AG20443 (cell line): ENCODE measurements at regions not wholly inside any gene's neighbourhood (a gene's known extent, or its start where the extent isn't known, plus 50 kb on each side); places are given as distances from the start of the nearest gene placed in this dataset.
"Not testable (repeated sequence)": the region's sequence is repeated elsewhere in the genome, so short reads cannot be mapped to it uniquely, and the experiment has no call there.

Experiments
- DNase-seq: peaks from one replicate; pipeline ENCODE4 v3.0.0; 2012; ENCODE audit warnings: low spot score, mixed read lengths

DNA sequence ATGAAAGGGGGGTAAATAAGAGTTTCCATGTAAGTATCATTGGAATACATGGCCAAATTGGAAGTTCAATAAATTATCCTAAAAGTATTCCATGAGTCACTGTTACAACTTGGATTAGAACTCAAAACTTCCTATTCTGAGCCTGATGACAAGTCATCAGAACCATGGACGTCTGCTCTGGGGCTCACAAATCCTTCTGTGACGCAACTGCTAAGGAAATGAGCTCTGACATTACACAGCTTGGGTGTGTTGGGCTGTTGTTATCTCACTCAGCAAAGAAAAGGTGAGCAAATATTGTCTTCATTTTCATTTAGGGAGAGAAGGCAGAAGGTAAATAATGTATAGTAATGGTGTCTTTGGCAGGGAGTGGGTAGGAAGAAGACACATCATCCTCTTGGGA, 214.8 kb upstream of the ADO start:
- DNase-seq = no peak

- no peak for DNase-seq
Observed at GRCh38 chr10:62590306-62590705, 214.2 kb upstream of the ADO start.

DNA sequence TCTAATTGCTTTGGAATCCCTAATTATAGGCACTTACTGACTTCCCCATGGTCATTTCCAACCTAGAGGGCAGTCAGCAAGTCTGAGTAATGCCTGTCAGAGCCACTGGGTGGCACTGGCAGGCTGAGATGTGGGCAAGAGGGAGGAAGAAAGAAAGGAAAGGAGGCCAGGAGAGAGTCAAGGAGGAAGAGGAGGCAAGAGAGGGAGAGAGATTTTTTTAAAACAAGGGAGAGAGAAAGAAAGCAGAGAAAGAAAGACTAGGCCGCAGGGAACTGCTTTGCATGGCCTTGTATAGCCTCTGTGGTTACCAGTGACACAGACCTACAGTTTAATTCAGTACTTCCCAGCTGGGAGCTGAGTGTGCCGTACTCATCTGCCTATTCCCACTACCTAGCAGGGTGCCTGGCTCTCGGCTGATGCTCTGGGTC, 210.4 kb upstream of the ADO start:
- DNase-seq = peak; percentile 73

GRCh38 chr10:62597226-62597625, 207.3 kb upstream of the ADO start:
- DNase-seq = no peak

DNA sequence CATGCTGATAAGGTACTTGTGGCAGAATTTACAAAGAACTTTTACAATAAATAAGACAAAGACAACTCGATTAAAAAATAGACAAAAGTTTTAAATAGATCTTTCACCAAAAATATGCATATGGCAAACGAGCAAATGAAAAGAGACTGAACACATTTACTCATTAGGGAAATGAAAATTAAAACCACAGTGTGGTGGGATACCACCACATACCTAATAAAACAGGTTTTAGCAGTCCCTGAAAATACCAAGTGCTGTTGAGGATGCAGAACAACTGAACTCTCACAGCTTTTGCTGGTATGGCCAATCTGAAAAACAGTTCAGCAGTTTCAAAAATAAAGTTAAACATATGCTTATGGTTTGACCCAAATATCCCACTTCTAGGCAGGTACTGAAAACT, 205.4 kb upstream of the ADO start:
- no peak for DNase-seq

DNA sequence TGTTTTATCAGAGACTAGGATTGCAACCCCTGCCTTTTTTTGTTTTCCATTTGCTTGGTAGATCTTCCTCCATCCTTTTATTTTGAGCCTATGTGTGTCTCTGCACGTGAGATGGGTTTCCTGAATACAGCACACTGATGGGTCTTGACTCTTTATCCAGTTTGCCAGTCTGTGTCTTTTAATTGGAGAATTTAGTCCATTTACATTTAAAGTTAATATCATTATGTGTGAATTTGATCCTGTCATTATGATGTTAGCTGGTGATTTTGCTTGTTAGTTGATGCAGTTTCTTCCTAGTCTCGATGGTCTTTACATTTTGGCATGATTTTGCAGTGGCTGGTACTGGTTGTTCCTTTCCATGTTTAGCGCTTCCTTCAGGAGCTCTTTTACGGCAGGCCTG, 198.0 kb upstream of the ADO start:
- not testable (repeated sequence) for DNase-seq

GRCh38 chr10:62608189-62608875, 196.2 kb upstream of the ADO start:
- not testable (repeated sequence) for DNase-seq

DNA sequence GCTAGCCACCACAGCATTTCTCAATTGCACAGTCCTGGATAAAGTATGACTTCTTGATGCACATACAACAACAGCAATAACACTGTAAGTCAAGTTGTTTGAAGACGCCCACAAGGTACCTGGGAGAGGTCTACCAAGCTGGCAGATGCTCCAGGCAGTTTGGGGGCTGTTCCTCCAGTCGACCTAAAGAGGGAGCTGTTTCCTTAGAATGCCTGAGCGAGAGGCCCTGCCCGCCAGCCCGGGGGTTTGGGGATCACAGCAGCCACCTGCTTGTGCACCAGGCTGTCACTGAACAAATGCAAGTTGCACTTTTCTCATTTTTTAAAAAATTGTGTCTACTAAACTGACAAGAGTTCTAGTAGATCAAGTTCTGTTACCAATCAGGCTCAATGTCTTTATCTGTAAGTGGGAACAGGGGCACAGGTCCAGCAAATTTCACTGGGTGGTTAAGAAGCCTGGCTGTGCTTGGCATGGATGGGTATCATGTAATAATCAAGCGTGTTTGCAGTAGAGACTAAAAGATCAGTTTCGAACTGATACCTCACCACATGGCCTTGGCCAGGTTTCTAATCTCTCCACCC, 193.8 kb upstream of the ADO start:
- DNase-seq = peak; percentile 81

- DNase-seq = no peak
Observed at GRCh38 chr10:62613424-62613823, 191.1 kb upstream of the ADO start.

DNA sequence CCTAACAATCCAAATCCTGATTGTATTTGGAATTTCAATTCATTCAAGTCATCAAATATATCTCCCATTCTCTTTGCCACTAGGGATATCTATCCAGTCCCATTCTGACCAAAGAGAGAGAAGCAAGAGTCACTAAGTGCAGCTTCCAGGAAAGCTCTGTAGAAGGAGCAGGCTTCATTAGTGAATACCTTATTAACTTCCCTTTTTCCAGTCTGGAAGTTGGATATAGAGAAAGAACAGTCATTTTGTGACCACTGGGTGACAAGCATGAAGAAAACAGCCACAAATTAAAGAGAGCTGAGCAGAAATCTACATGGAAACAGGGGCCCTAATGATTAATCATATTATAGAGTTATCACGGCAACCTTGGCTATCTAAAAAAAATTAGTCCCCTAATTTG, 190.7 kb upstream of the ADO start:
- no peak for DNase-seq

- peak; percentile 56 for DNase-seq
Observed at GRCh38 chr10:62614389-62615157, 189.9 kb upstream of the ADO start.

DNA sequence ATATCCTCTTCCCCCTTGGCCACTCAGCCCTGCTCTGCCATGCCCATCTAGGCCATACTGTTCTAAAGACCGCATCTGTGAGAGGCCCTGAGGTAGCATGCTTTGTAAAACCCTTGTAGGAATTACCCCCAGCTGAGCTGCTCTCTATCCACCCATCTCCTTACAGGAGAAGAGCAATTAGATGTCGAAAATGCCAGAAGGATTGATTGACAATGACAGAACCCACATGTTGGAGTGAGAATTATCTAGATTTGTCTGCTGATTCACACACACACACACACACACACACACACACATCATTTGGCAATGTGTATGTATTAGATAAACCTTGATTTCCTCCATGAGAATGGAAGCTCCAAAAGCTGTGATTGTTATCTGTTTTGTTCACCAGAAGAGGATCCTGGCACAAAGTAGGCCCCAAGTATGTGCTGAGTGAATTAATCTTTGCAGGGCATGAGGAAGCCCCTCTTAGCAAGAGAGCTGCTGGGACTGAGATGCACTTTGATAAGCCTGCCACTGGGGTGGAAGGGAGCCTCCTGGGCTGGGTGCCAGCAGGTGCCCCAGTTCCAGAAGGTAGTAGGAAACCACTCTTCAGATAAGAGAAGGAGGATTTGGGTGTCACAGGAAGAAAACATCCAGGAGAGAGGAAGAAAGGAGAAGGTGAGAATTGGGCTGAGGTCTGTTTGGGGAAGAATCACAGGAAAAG, 187.5 kb upstream of the ADO start:
- DNase-seq = no peak

DNA sequence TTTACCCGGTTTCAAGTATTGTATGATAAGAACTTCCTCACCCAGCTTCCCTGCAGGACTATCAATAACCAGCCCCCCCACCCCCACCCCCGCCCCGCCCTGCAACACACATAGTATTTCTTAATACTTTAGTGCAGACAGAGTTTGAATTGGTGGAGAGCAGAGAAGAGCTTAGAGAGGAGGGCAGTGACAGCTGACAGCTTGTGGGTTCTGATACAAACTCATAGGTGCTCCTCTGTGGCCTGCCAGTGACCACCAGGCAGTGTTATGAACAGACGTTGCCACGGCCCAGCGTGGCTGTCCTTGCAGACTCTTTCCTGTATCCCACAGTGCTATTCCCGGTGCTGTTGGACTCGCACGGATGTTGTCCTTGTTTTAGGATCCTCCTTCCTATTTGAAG, 186.9 kb upstream of the ADO start:
- no peak for DNase-seq

GRCh38 chr10:62618054-62618453, 186.5 kb upstream of the ADO start:
- no peak for DNase-seq

DNA sequence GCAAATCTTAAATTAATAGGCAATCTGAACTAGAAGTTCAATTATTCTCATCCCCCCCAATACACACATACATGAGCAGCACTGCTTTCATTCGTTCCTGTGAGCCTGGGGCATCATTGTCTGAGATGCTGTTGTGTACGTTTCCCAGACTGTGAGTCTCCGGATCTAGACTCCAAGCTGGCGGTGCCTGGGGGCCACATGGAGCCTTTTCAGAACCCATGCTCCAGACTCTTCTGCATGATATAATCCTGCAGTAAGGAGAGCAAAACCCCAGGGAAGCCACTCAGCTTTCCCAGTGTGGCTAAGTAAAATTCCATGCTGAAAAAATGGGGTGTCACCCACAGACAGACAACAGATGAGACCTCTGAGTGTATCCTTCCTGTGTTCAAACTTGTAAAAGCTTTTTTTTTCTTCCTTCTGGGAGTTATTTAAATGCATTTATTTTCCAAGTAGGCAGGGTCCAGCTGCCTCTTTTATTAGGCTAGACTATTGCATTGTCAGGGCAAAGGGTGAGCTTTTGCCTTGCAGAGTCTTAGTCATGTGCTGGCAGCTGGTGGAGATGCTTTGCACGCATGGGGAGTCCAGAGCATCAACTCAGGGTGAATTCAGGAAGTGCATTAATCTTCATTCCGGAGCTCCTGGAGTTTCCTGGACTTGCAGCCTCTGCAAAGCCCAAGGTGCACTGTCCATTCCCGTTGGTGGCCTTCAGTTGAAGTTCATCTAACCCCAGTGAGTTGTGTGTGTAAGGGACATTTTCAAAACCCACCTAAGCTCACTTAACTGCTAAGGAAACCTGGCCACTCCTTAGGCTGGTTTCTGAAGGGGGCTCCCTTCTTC, 185.7 kb upstream of the ADO start:
- peak; percentile 86 for DNase-seq

GRCh38 chr10:62619413-62619738, 185.1 kb upstream of the ADO start:
- no peak for DNase-seq

GRCh38 chr10:62620491-62620890, 184.0 kb upstream of the ADO start:
- DNase-seq = no peak

DNA sequence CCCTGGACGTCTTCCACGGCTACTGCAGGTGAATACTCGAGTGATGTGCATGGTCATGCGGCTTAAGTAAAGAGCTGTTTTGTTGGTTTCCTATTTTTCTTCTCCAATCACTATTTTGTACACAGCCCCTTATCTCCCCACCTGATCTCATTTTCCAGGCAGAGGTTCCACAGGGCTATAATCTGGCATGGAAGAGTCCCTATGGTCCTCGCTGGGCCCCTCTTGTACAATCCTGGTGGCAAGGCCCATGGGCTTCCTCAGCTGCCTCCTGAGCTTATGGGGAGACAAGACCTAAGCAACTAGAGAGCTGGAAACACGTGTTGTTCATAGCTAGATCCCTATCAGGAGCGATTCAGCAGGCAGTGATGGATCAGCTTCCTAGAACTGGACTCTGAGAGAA, 181.3 kb upstream of the ADO start:
- no peak for DNase-seq

GRCh38 chr10:62625484-62625883, 179.0 kb upstream of the ADO start:
- no peak for DNase-seq

GRCh38 chr10:62626079-62626478, 178.4 kb upstream of the ADO start:
- DNase-seq = no peak

GRCh38 chr10:62626817-62627216, 177.7 kb upstream of the ADO start:
- DNase-seq = peak; percentile 34

- no peak for DNase-seq
Observed at GRCh38 chr10:62627983-62628382, 176.5 kb upstream of the ADO start.
